Neural progenitor cell (in vitro differentiated cells): ENCODE measurements at regions not wholly inside any gene's neighbourhood (a gene's known extent, or its start where the extent isn't known, plus 50 kb on each side); places are given as distances from the start of the nearest gene placed in this dataset.

Experiments
- DNase-seq: peaks from one replicate; pipeline ENCODE4 v3.0.0-alpha.2; 2016; ENCODE audit warnings: low spot score
- H2AFZ ChIP-seq: fragments of 200-600 bp; sonication (generic); replicated peaks from 2 replicates; pipeline ENCODE4 v1.6.1; 2016; ENCODE audit warnings: antibody characterized with exemption
- H3F3A ChIP-seq: fragments of 200-600 bp; sonication (generic); 2 replicates; pipeline ENCODE4 v1.6.1; 2016; ENCODE audit warnings: antibody characterized with exemption, low read depth
- H3K27ac ChIP-seq: fragments of 200-600 bp; sonication (generic); 2 replicates; pipeline ENCODE4 v1.5.1; 2016; ENCODE audit warnings: mild to moderate bottlenecking
- H3K27me3 ChIP-seq: fragments of 200-600 bp; sonication (generic); 2 replicates; pipeline ENCODE4 v1.6.1; 2016; ENCODE audit warnings: mild to moderate bottlenecking, moderate library complexity
- H3K36me3 ChIP-seq: fragments of 200-600 bp; sonication (generic); 2 replicates; pipeline ENCODE4 v1.5.1; 2016
- H3K4me1 ChIP-seq: fragments of 200-600 bp; sonication (generic); 2 replicates; pipeline ENCODE4 v1.6.1; 2016; ENCODE audit warnings: mixed run types
- H3K4me2 ChIP-seq: fragments of 200-600 bp; sonication (generic); 2 replicates; pipeline ENCODE4 v1.6.1; 2016
- H3K4me3 ChIP-seq: fragments of 200-600 bp; sonication (generic); 2 replicates; pipeline ENCODE4 v1.5.1; 2016
- H3K79me2 ChIP-seq: fragments of 200-600 bp; sonication (generic); 2 replicates; pipeline ENCODE4 v1.6.1; 2016; ENCODE audit warnings: low read depth
- H3K9ac ChIP-seq: fragments of 200-600 bp; sonication (generic); 2 replicates; pipeline ENCODE4 v1.6.1; 2016
- H3K9me3 ChIP-seq: fragments of 200-600 bp; sonication (generic); 2 replicates; pipeline ENCODE4 v1.5.1; 2016; ENCODE audit warnings: low read depth
- H4K20me1 ChIP-seq: fragments of 200-600 bp; sonication (generic); 2 replicates; pipeline ENCODE4 v1.6.1; 2016; ENCODE audit warnings: low read depth
- H3K27ac Mint-ChIP-seq: 3 replicates; pipeline ENCODE4 v1.8.0; 2021; ENCODE audit warnings: mixed read lengths
- H3K27me3 Mint-ChIP-seq: 2 replicates; pipeline ENCODE4 v1.8.0; 2022; ENCODE audit warnings: low read depth, mild to moderate bottlenecking, inconsistent platforms, moderate library complexity, mixed read lengths; ENCODE audit not compliant: insufficient read depth
- H3K36me3 Mint-ChIP-seq: 3 replicates; pipeline ENCODE4 v1.8.0; 2021; ENCODE audit warnings: mixed read lengths
- H3K4me1 Mint-ChIP-seq: 3 replicates; pipeline ENCODE4 v1.8.0; 2021; ENCODE audit warnings: mixed read lengths
- H3K4me3 Mint-ChIP-seq: 3 replicates; pipeline ENCODE4 v1.8.0; 2021; ENCODE audit warnings: mild to moderate bottlenecking, moderate library complexity, mixed read lengths
- H3K9me3 Mint-ChIP-seq: 3 replicates; pipeline ENCODE4 v1.8.0; 2020; ENCODE audit warnings: mixed read lengths
- CTCF ChIP-seq: fragments of 200-600 bp; sonication (generic); IDR thresholded peaks from 2 replicates; pipeline ENCODE4 v1.5.1; 2017; ENCODE audit warnings: antibody characterized with exemption, mild to moderate bottlenecking
- EZH2 ChIP-seq: fragments of 200-600 bp; sonication (generic); IDR thresholded peaks from 2 replicates; pipeline ENCODE4 v1.6.1; 2017; ENCODE audit warnings: antibody characterized with exemption, mild to moderate bottlenecking, moderate library complexity
- EZH2phosphoT487 ChIP-seq: fragments of 200-600 bp; sonication (generic); IDR thresholded peaks from 2 replicates; pipeline ENCODE4 v1.6.1; 2017; ENCODE audit warnings: antibody characterized with exemption

DNA sequence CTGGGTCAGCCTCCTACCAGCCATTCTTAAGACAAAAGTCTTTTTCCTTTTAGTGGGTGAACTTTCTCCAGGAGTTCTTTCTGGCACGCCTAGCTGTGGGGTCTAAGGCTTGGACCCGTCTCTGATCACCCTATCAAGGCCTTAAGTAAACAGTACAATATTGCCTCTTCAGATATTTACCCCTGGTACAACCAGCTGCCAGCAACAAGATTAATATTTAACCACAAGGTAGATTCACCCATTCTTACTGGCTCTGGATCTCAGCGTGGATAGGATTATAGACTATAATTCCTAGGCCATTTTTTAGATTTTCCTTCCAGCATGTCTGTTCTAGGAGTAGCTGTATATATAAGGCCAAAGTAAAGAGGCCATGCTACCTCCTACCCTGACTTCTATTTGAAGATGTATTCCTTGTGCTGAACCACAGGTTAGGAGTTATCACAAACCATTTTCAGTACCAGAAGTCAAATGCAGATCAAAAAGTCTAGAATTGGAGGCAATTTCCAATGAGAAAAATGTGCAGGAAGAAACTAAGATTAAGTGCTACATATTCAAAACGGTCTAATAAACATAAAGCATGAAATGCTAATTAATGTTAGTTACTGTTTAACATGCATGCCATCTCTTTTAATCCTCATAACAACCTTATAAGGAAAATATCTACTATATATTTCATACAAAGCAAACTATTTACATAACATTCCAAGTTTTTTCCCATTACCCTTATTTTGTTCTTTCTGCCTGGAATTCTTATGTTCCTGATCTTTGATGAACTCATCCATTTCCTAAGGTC, 110.0 kb upstream of the SYN3 start:
- Histone ChIP-seq H3K27me3 (peaks cover 32% of the 10 kb centered on the region), H3K9me3 (no peaks in the 10 kb centered on the region), H4K20me1 (no peaks in the 10 kb centered on the region), H3K79me2 (no peaks in the 10 kb centered on the region), H3K9ac (no peak overlapping the region), H3K4me1 (no peaks in the 10 kb centered on the region), H3F3A (no peaks in the 10 kb centered on the region), H2AFZ (no peak overlapping the region), H3K4me3 (no peak overlapping the region), H3K4me2 (no peak overlapping the region), H3K36me3 (no peaks in the 10 kb centered on the region), H3K27ac (no peak overlapping the region)
- H3K4me3 Mint-ChIP-seq: no peak overlapping the region
- H3K27me3 Mint-ChIP-seq: peaks cover 5% of the 10 kb centered on the region
- no peaks in the 10 kb centered on the region for H3K36me3 Mint-ChIP-seq
- H3K4me1 Mint-ChIP-seq: no peaks in the 10 kb centered on the region
- TF ChIP-seq EZH2phosphoT487 (no peak), CTCF (no peak), EZH2 (no peak)
- H3K27ac Mint-ChIP-seq: no peak overlapping the region
- H3K9me3 Mint-ChIP-seq: peaks cover 4% of the 10 kb centered on the region
- no peak for DNase-seq

DNA sequence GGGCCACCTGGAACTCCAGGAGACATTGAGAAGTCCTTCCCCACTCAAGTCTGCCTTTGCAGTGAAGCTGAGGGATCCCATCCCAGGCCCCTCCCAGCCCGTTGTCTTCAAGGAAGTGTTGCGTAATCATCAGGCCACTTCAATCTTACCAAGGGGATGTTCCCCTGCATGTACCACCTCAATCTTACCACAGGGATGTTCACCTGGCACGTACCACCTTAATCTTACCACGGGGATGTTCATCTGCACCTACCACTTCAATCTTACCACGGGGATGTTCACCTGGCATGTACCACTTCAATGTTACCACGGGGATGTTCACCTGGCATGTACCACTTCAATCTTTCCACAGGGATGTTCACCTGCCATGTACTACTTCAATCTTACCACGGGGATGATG, 108.0 kb upstream of the SYN3 start:
- Histone ChIP-seq H3K27ac (no peak overlapping the region), H3K27me3 (peaks cover 31% of the 10 kb centered on the region), H3K4me2 (no peak overlapping the region), H3K4me1 (no peaks in the 10 kb centered on the region), H3K36me3 (no peaks in the 10 kb centered on the region), H2AFZ (no peak overlapping the region), H3K9ac (no peak overlapping the region), H4K20me1 (no peaks in the 10 kb centered on the region), H3K79me2 (no peaks in the 10 kb centered on the region), H3K9me3 (no peaks in the 10 kb centered on the region), H3K4me3 (no peak overlapping the region), H3F3A (no peaks in the 10 kb centered on the region)
- Mint-ChIP-seq H3K4me1 (no peaks in the 10 kb centered on the region), H3K27me3 (peaks cover 5% of the 10 kb centered on the region), H3K4me3 (no peak overlapping the region), H3K27ac (no peak overlapping the region), H3K9me3 (peaks cover 4% of the 10 kb centered on the region), H3K36me3 (no peaks in the 10 kb centered on the region)
- TF ChIP-seq CTCF (no peak), EZH2phosphoT487 (no peak), EZH2 (no peak)
- DNase-seq: no peak

- no peaks in the 10 kb centered on the region for H3K36me3 ChIP-seq
- H3F3A ChIP-seq: no peaks in the 10 kb centered on the region
- no peak for DNase-seq
- H3K9me3 ChIP-seq: no peaks in the 10 kb centered on the region
- H3K9ac ChIP-seq: no peak overlapping the region
- H3K4me3 Mint-ChIP-seq: no peak overlapping the region
- no peak overlapping the region for H3K27ac ChIP-seq
- TF ChIP-seq CTCF (no peak), EZH2 (no peak), EZH2phosphoT487 (no peak)
- H3K4me3 ChIP-seq: no peak overlapping the region
- H3K27ac Mint-ChIP-seq: no peak overlapping the region
- H3K4me2 ChIP-seq: no peak overlapping the region
- H3K79me2 ChIP-seq: no peaks in the 10 kb centered on the region
- no peaks in the 10 kb centered on the region for H3K9me3 Mint-ChIP-seq
- peaks cover 31% of the 10 kb centered on the region for H3K27me3 ChIP-seq
- H4K20me1 ChIP-seq: no peaks in the 10 kb centered on the region
- no peak overlapping the region for H2AFZ ChIP-seq
- H3K4me1 Mint-ChIP-seq: no peaks in the 10 kb centered on the region
- peaks cover 5% of the 10 kb centered on the region for H3K27me3 Mint-ChIP-seq
- H3K4me1 ChIP-seq: no peaks in the 10 kb centered on the region
- H3K36me3 Mint-ChIP-seq: no peaks in the 10 kb centered on the region
Measured at GRCh38 chr22:33163815-33164214, 105.6 kb upstream of the SYN3 start.
